OCI-LY7 (cell line): ENCODE measurements at regions not wholly inside any gene's neighbourhood (a gene's known extent, or its start where the extent isn't known, plus 50 kb on each side); places are given as distances from the start of the nearest gene placed in this dataset.
"Not testable (repeated sequence)": the region's sequence is repeated elsewhere in the genome, so short reads cannot be mapped to it uniquely, and the experiment has no call there.

Source experiments
- CTCF ChIP-seq: fragments of 200-600 bp; sonication (generic); conservative IDR thresholded peaks from 2 replicates; pipeline ENCODE4 v1.5.1; 2014; ENCODE audit warnings: mild to moderate bottlenecking, antibody characterized with exemption, low read length, moderate library complexity, mixed read lengths
- EZH2phosphoT487 ChIP-seq: fragments of 200-600 bp; sonication (generic); IDR thresholded peaks from 2 replicates; pipeline ENCODE4 v1.6.1; 2018; ENCODE audit warnings: low read depth, borderline replicate concordance, mild to moderate bottlenecking, mixed run types, antibody characterized with exemption, low read length, moderate library complexity, mixed read lengths

DNA sequence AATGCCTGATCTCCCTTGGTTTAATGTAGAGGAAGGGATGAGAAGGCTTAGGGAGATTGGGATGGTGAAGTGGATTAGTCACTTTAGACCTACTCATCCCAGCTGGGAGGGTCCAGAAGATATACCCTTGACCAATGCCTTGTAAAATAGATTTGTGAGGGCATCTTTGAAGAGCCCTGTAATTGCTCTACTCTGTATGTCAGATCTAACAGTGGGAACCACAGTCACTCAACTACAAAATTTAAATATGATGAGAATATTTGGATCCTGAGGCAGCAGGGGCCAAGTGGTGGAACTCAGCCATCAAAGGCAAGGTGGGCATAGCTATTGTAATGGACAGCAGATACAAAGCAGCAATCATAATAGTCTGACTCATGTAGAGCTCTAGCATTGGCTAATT lies 1272.9 kb upstream of the CITED2 start:
- TF ChIP-seq CTCF, EZH2phosphoT487: not testable (repeated sequence)
